ENCODE measurements at regions not wholly inside any gene's neighbourhood (a gene's known extent, or its start where the extent isn't known, plus 50 kb on each side); places are given as distances from the start of the nearest gene placed in this dataset.

DNA sequence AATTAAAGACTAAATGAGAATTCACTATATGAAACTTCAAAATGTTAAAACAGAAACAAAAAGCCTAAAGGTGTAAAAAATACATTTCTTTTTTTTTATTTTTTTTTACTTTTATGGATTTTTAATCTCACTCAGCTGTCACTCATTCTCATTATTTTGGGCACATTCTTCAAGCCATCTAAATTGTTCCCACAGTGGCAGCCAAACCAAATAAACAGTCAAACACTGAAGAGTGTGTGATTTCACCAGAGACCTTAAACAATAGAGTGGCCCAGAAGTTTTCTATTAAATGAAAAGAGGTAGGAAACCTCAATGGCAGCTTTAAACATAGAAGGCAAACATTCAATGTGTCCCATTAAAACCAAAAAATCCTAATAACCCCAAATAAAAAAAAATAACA, 616.1 kb downstream of the OTOL1 start:
- TF ChIP-seq, protein P1, sequence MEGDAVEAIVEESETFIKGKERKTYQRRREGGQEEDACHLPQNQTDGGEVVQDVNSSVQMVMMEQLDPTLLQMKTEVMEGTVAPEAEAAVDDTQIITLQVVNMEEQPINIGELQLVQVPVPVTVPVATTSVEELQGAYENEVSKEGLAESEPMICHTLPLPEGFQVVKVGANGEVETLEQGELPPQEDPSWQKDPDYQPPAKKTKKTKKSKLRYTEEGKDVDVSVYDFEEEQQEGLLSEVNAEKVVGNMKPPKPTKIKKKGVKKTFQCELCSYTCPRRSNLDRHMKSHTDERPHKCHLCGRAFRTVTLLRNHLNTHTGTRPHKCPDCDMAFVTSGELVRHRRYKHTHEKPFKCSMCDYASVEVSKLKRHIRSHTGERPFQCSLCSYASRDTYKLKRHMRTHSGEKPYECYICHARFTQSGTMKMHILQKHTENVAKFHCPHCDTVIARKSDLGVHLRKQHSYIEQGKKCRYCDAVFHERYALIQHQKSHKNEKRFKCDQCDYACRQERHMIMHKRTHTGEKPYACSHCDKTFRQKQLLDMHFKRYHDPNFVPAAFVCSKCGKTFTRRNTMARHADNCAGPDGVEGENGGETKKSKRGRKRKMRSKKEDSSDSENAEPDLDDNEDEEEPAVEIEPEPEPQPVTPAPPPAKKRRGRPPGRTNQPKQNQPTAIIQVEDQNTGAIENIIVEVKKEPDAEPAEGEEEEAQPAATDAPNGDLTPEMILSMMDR (conservative IDR thresholded peaks at IDR 0.05 in 1 of 2, IDR thresholded peaks at IDR 0.05 in 1 of 2; ENCODE audit: low read depth in 1 of 2, low read length in 2 of 2), result no peak
- TF ChIP-seq EZH2 (IDR thresholded peaks at IDR 0.05; ENCODE audit: low read length, missing control alignments), result no peak
